ENCODE measurements at regions not wholly inside any gene's neighbourhood (a gene's known extent, or its start where the extent isn't known, plus 50 kb on each side); places are given as distances from the start of the nearest gene placed in this dataset.

DNA sequence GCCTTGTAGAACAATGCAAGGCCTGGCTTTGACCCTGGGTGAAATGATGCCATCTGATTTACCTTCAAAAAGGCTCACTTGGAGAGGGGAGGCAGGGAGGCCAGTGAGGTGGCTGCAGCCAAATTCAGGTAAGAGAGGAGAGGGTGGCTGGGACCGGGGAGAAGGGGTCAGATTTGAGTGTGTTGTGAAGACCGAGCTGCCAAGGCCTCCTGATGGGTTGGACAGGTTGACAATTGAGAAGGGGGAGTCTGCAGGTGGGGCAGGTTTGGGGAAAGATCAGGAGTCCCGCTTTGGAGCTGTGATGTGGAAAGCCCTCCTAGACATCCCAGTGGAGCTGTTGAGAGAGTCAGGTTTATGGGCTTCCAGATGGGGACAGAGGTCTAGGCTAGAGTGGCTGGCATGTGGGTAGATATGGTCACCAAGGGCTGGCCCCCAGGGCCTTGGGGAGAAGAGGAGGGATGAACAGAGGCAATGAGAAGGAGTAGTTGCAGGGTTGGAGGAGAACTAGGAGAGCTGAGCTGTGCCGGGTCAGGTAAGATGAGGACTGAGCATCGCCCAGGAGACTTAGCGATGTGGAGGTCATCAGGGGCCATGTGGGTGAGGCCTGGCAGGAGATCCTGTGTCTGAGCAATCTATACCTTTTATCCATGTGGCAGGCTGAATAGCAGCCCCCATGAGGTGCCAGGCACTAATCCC lies 70.5 kb upstream of the TOX2 start:
- H3K4me2 ChIP-seq (replicated peaks; ENCODE audit: low read depth, low read length, poor library complexity, severe bottlenecking), result no peak overlapping the region
- H3K36me3 ChIP-seq (replicated peaks in 1 of 2; ENCODE audit: control extremely low read depth in 1 of 2, control insufficient read depth in 1 of 2, extremely low read depth in 1 of 2, insufficient read depth in 2 of 2, low read length in 1 of 2), result no peaks in the 10 kb centered on the region
- H3K4me3 ChIP-seq (ENCODE audit: control extremely low read depth in 1 of 5, extremely low read depth in 1 of 5, insufficient read depth in 1 of 5, low read depth in 2 of 5, low read length in 4 of 5), result no peak overlapping the region
- no peaks in the 10 kb centered on the region for H4K20me1 ChIP-seq (ENCODE audit: control insufficient read depth, insufficient read depth, low read length, poor library complexity, severe bottlenecking)
- Mint-ChIP-seq H3K4me3 (no peak overlapping the region), H3K27me3 (no peaks in the 10 kb centered on the region), H3K27ac (no peak overlapping the region), H3K4me1 (peaks cover 8% of the 10 kb centered on the region), H3K9me3 (ENCODE audit: insufficient read depth) (no peaks in the 10 kb centered on the region)
- H3K27me3 ChIP-seq (replicated peaks in 1 of 4; ENCODE audit: control extremely low read depth in 1 of 4, control insufficient read depth in 3 of 4, insufficient read depth in 4 of 4, low read length in 3 of 4), result no peaks in the 10 kb centered on the region
- TF ChIP-seq, protein P1, sequence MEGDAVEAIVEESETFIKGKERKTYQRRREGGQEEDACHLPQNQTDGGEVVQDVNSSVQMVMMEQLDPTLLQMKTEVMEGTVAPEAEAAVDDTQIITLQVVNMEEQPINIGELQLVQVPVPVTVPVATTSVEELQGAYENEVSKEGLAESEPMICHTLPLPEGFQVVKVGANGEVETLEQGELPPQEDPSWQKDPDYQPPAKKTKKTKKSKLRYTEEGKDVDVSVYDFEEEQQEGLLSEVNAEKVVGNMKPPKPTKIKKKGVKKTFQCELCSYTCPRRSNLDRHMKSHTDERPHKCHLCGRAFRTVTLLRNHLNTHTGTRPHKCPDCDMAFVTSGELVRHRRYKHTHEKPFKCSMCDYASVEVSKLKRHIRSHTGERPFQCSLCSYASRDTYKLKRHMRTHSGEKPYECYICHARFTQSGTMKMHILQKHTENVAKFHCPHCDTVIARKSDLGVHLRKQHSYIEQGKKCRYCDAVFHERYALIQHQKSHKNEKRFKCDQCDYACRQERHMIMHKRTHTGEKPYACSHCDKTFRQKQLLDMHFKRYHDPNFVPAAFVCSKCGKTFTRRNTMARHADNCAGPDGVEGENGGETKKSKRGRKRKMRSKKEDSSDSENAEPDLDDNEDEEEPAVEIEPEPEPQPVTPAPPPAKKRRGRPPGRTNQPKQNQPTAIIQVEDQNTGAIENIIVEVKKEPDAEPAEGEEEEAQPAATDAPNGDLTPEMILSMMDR (IDR thresholded peaks at IDR 0.05), result no peak
- TF ChIP-seq EZH2 (IDR thresholded peaks at IDR 0.05; ENCODE audit: borderline replicate concordance, insufficient read depth, low read depth, low read length, poor library complexity, severe bottlenecking), result no peak
- no peak overlapping the region for H3K9ac ChIP-seq (ENCODE audit: low read length)
- DNase-seq (no peak), ATAC-seq (ENCODE audit: low read depth) (no peak)
- ChIA-PET POLR2A (no interaction called here), CTCF (interaction anchor here (0.6 to 1.7 kb wide), 4 partner anchors 9 to 94 kb away, joined by 3 to 6 read pairs (median 4); no protein-coding TSS in a partner anchor)
- intact Hi-C loops (cut with micrococcal nuclease), result loop anchor here (5.0 kb wide), 2 partner anchors 223 to 397 kb away; no protein-coding TSS in a partner anchor
- H3K4me1 ChIP-seq (ENCODE audit: control insufficient read depth in 2 of 2, insufficient read depth in 2 of 2, low read length in 2 of 2), result no peaks in the 10 kb centered on the region
- H3K27ac ChIP-seq (ENCODE audit: low read length in 2 of 2), result no peak overlapping the region
- H2AFZ ChIP-seq (ENCODE audit: insufficient read depth, low read depth, low read length, poor library complexity, severe bottlenecking), result no peak overlapping the region
- H3K79me2 ChIP-seq (ENCODE audit: control insufficient read depth, insufficient read depth, low read length), result no peaks in the 10 kb centered on the region
- H3K9me3 ChIP-seq (ENCODE audit: control extremely low read depth in 1 of 3, control insufficient read depth in 2 of 3, insufficient read depth in 1 of 3, low read length in 2 of 3), result no peaks in the 10 kb centered on the region
- 97% methylated on average over 4 of the region's 6 CpGs for WGBS (ENCODE audit: insufficient coverage)
